A673 (cell line): ENCODE measurements at regions not wholly inside any gene's neighbourhood (a gene's known extent, or its start where the extent isn't known, plus 50 kb on each side); places are given as distances from the start of the nearest gene placed in this dataset.
"Not testable (repeated sequence)": the region's sequence is repeated elsewhere in the genome, so short reads cannot be mapped to it uniquely, and the experiment has no call there.

Source experiments
- BruUV-seq: library from RNA; stranded (reverse); fragments of 400-500 nt; replicated peaks from 2 replicates; lab custom pipeline; 2021; lab: Mats Ljungman, UMichigan
- CTCF ChIA-PET: fragments of 300-600 bp; sonication (Branson Sonifier 250); formaldehyde crosslinking; loops from one replicate; lab custom pipeline; 2022; ENCODE audit warnings: antibody characterized with exemption; lab: Charles Lee
- POLR2A ChIA-PET: fragments of 300-600 bp; sonication (Branson Sonifier 250); formaldehyde crosslinking; loops from one replicate; lab custom pipeline; 2022; ENCODE audit warnings: antibody characterized with exemption; ENCODE audit not compliant: low non-redundant PET; lab: Charles Lee
- DNase-seq: peaks from one replicate; pipeline ENCODE4 v3.0.0-alpha.2; 2015; ENCODE audit warnings: low spot score
- H3K27ac ChIP-seq: fragments of 200-600 bp; sonication (generic); 2 replicates; pipeline ENCODE4 v1.5.1; 2016; ENCODE audit warnings: mixed run types, low read depth, mild to moderate bottlenecking, mixed read lengths, antibody characterized with exemption, low read length; ENCODE audit not compliant: poor library complexity, severe bottlenecking
- H3K27me3 ChIP-seq: fragments of 200-600 bp; sonication (generic); replicated peaks from 2 replicates; pipeline ENCODE4 v1.6.1; 2017; ENCODE audit warnings: mixed run types, low read depth, mild to moderate bottlenecking, mixed read lengths, antibody characterized with exemption, low read length; ENCODE audit not compliant: insufficient read depth, poor library complexity
- H3K36me3 ChIP-seq: fragments of 200-600 bp; sonication (generic); 2 replicates; pipeline ENCODE4 v1.6.1; 2016; ENCODE audit warnings: mixed run types, mild to moderate bottlenecking, mixed read lengths, antibody characterized with exemption, low read length; ENCODE audit not compliant: insufficient read depth, poor library complexity, severe bottlenecking
- H3K4me1 ChIP-seq: fragments of 200-600 bp; sonication (generic); 2 replicates; pipeline ENCODE4 v1.6.1; 2017; ENCODE audit warnings: mixed run types, mild to moderate bottlenecking, mixed read lengths, antibody characterized with exemption, low read length; ENCODE audit not compliant: insufficient read depth, poor library complexity, severe bottlenecking
- H3K4me3 ChIP-seq: fragments of 200-600 bp; sonication (generic); 2 replicates; pipeline ENCODE4 v1.5.1; 2016; ENCODE audit warnings: low read depth, mixed run types, mild to moderate bottlenecking, mixed read lengths, low read length; ENCODE audit not compliant: poor library complexity, severe bottlenecking
- H3K9me3 ChIP-seq: fragments of 200-600 bp; sonication (generic); 2 replicates; pipeline ENCODE4 v1.6.1; 2016; ENCODE audit warnings: mixed run types, low read depth, mild to moderate bottlenecking, mixed read lengths, antibody characterized with exemption, low read length; ENCODE audit not compliant: poor library complexity, severe bottlenecking
- CTCF ChIP-seq: fragments of 300-800, 200-600 bp; sonication (generic); conservative IDR thresholded peaks from 2 replicates; pipeline ENCODE4 v1.5.1; 2017; ENCODE audit warnings: low read depth, mild to moderate bottlenecking, antibody characterized with exemption, low read length, moderate library complexity, mixed read lengths
- EZH2 ChIP-seq: fragments of 200-600 bp; sonication (generic); IDR thresholded peaks from 2 replicates; pipeline ENCODE4 v1.6.1; 2017; ENCODE audit warnings: borderline replicate concordance, low read depth, mild to moderate bottlenecking, mixed read lengths, antibody characterized with exemption, low read length; ENCODE audit not compliant: poor library complexity, severe bottlenecking
- intact Hi-C: fragments of 100-400 bp; cut with micrococcal nuclease; formaldehyde crosslinking; loops from one replicate; pipeline ENCODE4 v1.10.0; 2022; ENCODE audit not compliant: unreplicated experiment

GRCh38 chr10:16020836-16021235 lies 160.5 kb upstream of the MINDY3 start:
- no peaks in the 10 kb centered on the region for H3K36me3 ChIP-seq
- POLR2A ChIA-PET = no interaction called here
- BruUV-seq = no TSS peak
- peaks cover 9% of the 10 kb centered on the region for H3K27me3 ChIP-seq
- DNase-seq = no peak
- H3K9me3 ChIP-seq = no peaks in the 10 kb centered on the region
- no peaks in the 10 kb centered on the region for H3K4me1 ChIP-seq
- no peak overlapping the region for H3K4me3 ChIP-seq
- CTCF ChIA-PET = no interaction called here
- no peak for TF ChIP-seq CTCF
- no peak for TF ChIP-seq EZH2
- intact Hi-C loops = no loop called here
- no peak overlapping the region for H3K27ac ChIP-seq

GRCh38 chr10:16026832-16027231 lies 166.5 kb upstream of the MINDY3 start:
- H3K4me3 ChIP-seq, CTCF ChIA-PET, H3K36me3 ChIP-seq, BruUV-seq, DNase-seq, intact Hi-C loops, POLR2A ChIA-PET, H3K9me3 ChIP-seq, H3K27ac ChIP-seq, H3K4me1 ChIP-seq: not testable (repeated sequence)
- H3K27me3 ChIP-seq = peaks cover 49% of the 10 kb centered on the region

- DNase-seq = no peak
- ChIA-PET POLR2A (interaction anchor here (0.6 kb wide), 1 partner anchor 161 kb away, joined by 3 read pairs; no protein-coding TSS in a partner anchor), CTCF (no interaction called here)
- Histone ChIP-seq H3K27me3 (peaks cover 74% of the 10 kb centered on the region), H3K9me3 (no peaks in the 10 kb centered on the region), H3K27ac (no peak overlapping the region), H3K4me1 (no peaks in the 10 kb centered on the region), H3K36me3 (no peaks in the 10 kb centered on the region), H3K4me3 (no peak overlapping the region)
- no peak for TF ChIP-seq CTCF
- no peak for TF ChIP-seq EZH2
- intact Hi-C loops = no loop called here
- BruUV-seq = no TSS peak
Observed at GRCh38 chr10:16030562-16030961, 170.3 kb upstream of the MINDY3 start.

GRCh38 chr10:16049050-16049449 lies 188.7 kb upstream of the MINDY3 start:
- peak; percentile 20 for DNase-seq
- Histone ChIP-seq H3K9me3 (no peaks in the 10 kb centered on the region), H3K36me3 (no peaks in the 10 kb centered on the region), H3K27me3 (peaks cover 44% of the 10 kb centered on the region), H3K4me3 (no peak overlapping the region), H3K27ac (no peak overlapping the region), H3K4me1 (no peaks in the 10 kb centered on the region)
- intact Hi-C loops = no loop called here
- BruUV-seq = no TSS peak
- CTCF ChIA-PET = no interaction called here
- POLR2A ChIA-PET = no interaction called here
- TF ChIP-seq EZH2 (no peak), CTCF (peak; percentile 44; the same call in 1 of the 2 replicates)
